Transverse colon (tissue), 4 donors: ENCODE measurements at regions not wholly inside any gene's neighbourhood (a gene's known extent, or its start where the extent isn't known, plus 50 kb on each side); places are given as distances from the start of the nearest gene placed in this dataset.

Experiments used
- EP300 ChIP-seq: sonication (generic); formaldehyde crosslinking; IDR thresholded peaks from one replicate; pipeline ENCODE4 v1.6.1; 2017; ENCODE audit warnings: antibody characterized with exemption, low read depth
- POLR2A ChIP-seq: fragments of 450-650 bp; IDR thresholded peaks from one replicate; pipeline ENCODE4 v1.6.1; 2016; ENCODE audit warnings: antibody characterized with exemption, mild to moderate bottlenecking, moderate library complexity
- POLR2AphosphoS5 ChIP-seq, 3 donors: sonication (generic); formaldehyde crosslinking; IDR thresholded peaks; one replicate each; pipeline ENCODE4 v1.6.1; 2016; ENCODE audit warnings: antibody characterized with exemption in 3 of 3
- TF ChIP-seq, protein P1 (sequence below), 5 experiments: fragments of 200-600 bp in 3 of 5; fragments of 450-650 bp in 2 of 5; sonication (generic) in 3 of 5; IDR thresholded peaks; 1 replicate in 2 of 5; 2 replicates in 3 of 5; pipeline ENCODE4 v1.5.1; 2016 to 2017; ENCODE audit warnings: antibody characterized with exemption in 5 of 5, inconsistent platforms in 3 of 5, mild to moderate bottlenecking in 2 of 5, moderate library complexity in 1 of 5

DNA sequence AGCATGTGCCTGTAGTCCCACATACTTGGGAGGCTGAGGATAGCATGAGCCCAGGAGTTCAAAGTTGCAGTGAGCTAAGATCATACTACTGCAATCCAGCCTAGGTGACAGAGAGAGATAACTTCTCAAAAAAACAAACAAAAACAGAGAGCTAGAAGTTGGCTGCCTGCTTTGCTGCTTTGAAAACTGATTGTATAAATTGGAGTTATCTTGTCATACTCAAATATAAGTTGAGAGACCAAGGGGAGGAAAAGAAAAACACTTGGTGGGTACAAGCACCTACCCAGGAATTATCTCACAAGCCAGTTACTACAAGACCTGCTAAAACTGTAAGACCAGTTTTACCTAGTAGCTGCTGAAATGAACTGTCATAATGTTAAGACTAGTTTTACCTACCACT, 112.5 kb upstream of the SKAP2 start:
- TF ChIP-seq POLR2A (no peak), EP300 (no peak), POLR2AphosphoS5 (IDR thresholded peaks at IDR 0.05) (no peak)
- TF ChIP-seq, protein P1, sequence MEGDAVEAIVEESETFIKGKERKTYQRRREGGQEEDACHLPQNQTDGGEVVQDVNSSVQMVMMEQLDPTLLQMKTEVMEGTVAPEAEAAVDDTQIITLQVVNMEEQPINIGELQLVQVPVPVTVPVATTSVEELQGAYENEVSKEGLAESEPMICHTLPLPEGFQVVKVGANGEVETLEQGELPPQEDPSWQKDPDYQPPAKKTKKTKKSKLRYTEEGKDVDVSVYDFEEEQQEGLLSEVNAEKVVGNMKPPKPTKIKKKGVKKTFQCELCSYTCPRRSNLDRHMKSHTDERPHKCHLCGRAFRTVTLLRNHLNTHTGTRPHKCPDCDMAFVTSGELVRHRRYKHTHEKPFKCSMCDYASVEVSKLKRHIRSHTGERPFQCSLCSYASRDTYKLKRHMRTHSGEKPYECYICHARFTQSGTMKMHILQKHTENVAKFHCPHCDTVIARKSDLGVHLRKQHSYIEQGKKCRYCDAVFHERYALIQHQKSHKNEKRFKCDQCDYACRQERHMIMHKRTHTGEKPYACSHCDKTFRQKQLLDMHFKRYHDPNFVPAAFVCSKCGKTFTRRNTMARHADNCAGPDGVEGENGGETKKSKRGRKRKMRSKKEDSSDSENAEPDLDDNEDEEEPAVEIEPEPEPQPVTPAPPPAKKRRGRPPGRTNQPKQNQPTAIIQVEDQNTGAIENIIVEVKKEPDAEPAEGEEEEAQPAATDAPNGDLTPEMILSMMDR (IDR thresholded peaks at IDR 0.05) = no peak
